H9 (cell line): ENCODE measurements at regions not wholly inside any gene's neighbourhood (a gene's known extent, or its start where the extent isn't known, plus 50 kb on each side); places are given as distances from the start of the nearest gene placed in this dataset.

Source experiments
- DNase-seq: peaks from one replicate; pipeline ENCODE4 v3.0.0-alpha.2; 2017
- H2AFZ ChIP-seq: one replicate; pipeline ENCODE4 v1.6.1; 2013; ENCODE audit warnings: mild to moderate bottlenecking, low read length, control low read depth, moderate library complexity
- H2AK5ac ChIP-seq: 2 replicates; pipeline ENCODE4 v1.6.1; 2013; ENCODE audit warnings: low read length, control low read depth, mixed read lengths; ENCODE audit not compliant: insufficient read length
- H2BK120ac ChIP-seq: one replicate; pipeline ENCODE4 v1.6.1; 2013; ENCODE audit warnings: low read depth, mild to moderate bottlenecking, low read length, control low read depth, inconsistent platforms; ENCODE audit not compliant: poor library complexity, severe bottlenecking
- H2BK12ac ChIP-seq: 2 replicates; pipeline ENCODE4 v1.6.1; 2013; ENCODE audit warnings: low read length, control low read depth, mixed read lengths, low read depth; ENCODE audit not compliant: insufficient read length
- H2BK15ac ChIP-seq: 2 replicates; pipeline ENCODE4 v1.6.1; 2013; ENCODE audit warnings: low read depth, low read length, control low read depth
- H2BK20ac ChIP-seq: one replicate; pipeline ENCODE4 v1.6.1; 2013; ENCODE audit warnings: low read depth, mild to moderate bottlenecking, low read length, control low read depth, inconsistent platforms; ENCODE audit not compliant: poor library complexity, severe bottlenecking
- H2BK5ac ChIP-seq: 2 replicates; pipeline ENCODE4 v1.6.1; 2013; ENCODE audit warnings: low read length, control low read depth, mixed read lengths; ENCODE audit not compliant: insufficient read length
- H3K14ac ChIP-seq: 2 replicates; pipeline ENCODE4 v1.6.1; 2013; ENCODE audit warnings: low read length, control low read depth; ENCODE audit not compliant: insufficient read depth
- H3K18ac ChIP-seq: 2 replicates; pipeline ENCODE4 v1.6.1; 2013; ENCODE audit warnings: low read depth, mild to moderate bottlenecking, mixed read lengths, low read length, control low read depth; ENCODE audit not compliant: insufficient read length
- H3K23ac ChIP-seq: 2 replicates; pipeline ENCODE4 v1.6.1; 2013; ENCODE audit warnings: low read length, control low read depth, mixed read lengths, low read depth; ENCODE audit not compliant: insufficient read length
- H3K23me2 ChIP-seq: 2 replicates; pipeline ENCODE4 v1.6.1; 2013; ENCODE audit warnings: low read depth, mild to moderate bottlenecking, mixed read lengths, low read length, control low read depth; ENCODE audit not compliant: insufficient read length, poor library complexity, severe bottlenecking
- H3K27ac ChIP-seq: 2 replicates; pipeline ENCODE4 v1.5.1; 2013; ENCODE audit warnings: low read length, control low read depth, mixed read lengths, low read depth; ENCODE audit not compliant: insufficient read length
- H3K27me3 ChIP-seq: 2 replicates; pipeline ENCODE4 v1.6.1; 2013; ENCODE audit warnings: low read length, control low read depth, inconsistent platforms; ENCODE audit not compliant: insufficient read depth
- H3K4ac ChIP-seq: 2 replicates; pipeline ENCODE4 v1.6.1; 2013; ENCODE audit warnings: low read depth, mild to moderate bottlenecking, control low read depth, inconsistent platforms, low read length, moderate library complexity
- H3K4me1 ChIP-seq: 2 replicates; pipeline ENCODE4 v1.6.1; 2013; ENCODE audit warnings: low read length, control low read depth, inconsistent platforms; ENCODE audit not compliant: insufficient read depth
- H3K4me2 ChIP-seq: 2 replicates; pipeline ENCODE4 v1.6.1; 2013; ENCODE audit warnings: low read length, control low read depth, mixed read lengths; ENCODE audit not compliant: insufficient read length, insufficient read depth
- H3K56ac ChIP-seq: 2 replicates; pipeline ENCODE4 v1.6.1; 2013; ENCODE audit warnings: low read depth, mild to moderate bottlenecking, mixed read lengths, low read length, control low read depth; ENCODE audit not compliant: insufficient read length
- H3K79me1 ChIP-seq: 2 replicates; pipeline ENCODE4 v1.6.1; 2013; ENCODE audit warnings: low read depth, mild to moderate bottlenecking, moderate library complexity, low read length, control low read depth, inconsistent platforms; ENCODE audit not compliant: insufficient read depth, poor library complexity, severe bottlenecking
- H3K79me2 ChIP-seq: 2 replicates; pipeline ENCODE4 v1.6.1; 2013; ENCODE audit warnings: low read length, control low read depth, inconsistent platforms; ENCODE audit not compliant: insufficient read depth
- H3K9ac ChIP-seq: 2 replicates; pipeline ENCODE4 v1.6.1; 2013; ENCODE audit warnings: low read length, control low read depth, mixed read lengths; ENCODE audit not compliant: insufficient read length; ENCODE audit errors: extremely low read depth
- H3K9me3 ChIP-seq: one replicate; pipeline ENCODE4 v1.6.1; 2013; ENCODE audit warnings: low read depth, low read length, inconsistent platforms; ENCODE audit not compliant: control insufficient read depth
- H3T11ph ChIP-seq: one replicate; pipeline ENCODE4 v1.6.1; 2013; ENCODE audit warnings: mild to moderate bottlenecking, low read length, control low read depth, inconsistent platforms
- H4K20me1 ChIP-seq: one replicate; pipeline ENCODE4 v1.6.1; 2013; ENCODE audit not compliant: control insufficient read depth, insufficient read length, insufficient read depth
- H4K5ac ChIP-seq: 2 replicates; pipeline ENCODE4 v1.6.1; 2013; ENCODE audit warnings: low read depth, mild to moderate bottlenecking, mixed read lengths, low read length, control low read depth; ENCODE audit not compliant: insufficient read length
- H4K8ac ChIP-seq: replicated peaks from 2 replicates; pipeline ENCODE4 v1.6.1; 2013; ENCODE audit warnings: low read length, control low read depth, mixed read lengths, low read depth; ENCODE audit not compliant: insufficient read length
- H4K91ac ChIP-seq: 2 replicates; pipeline ENCODE4 v1.6.1; 2013; ENCODE audit warnings: low read depth, mild to moderate bottlenecking, moderate library complexity, mixed read lengths, low read length, control low read depth; ENCODE audit not compliant: insufficient read length
- H3K27ac Mint-ChIP-seq, 3 experiments: 2 replicates in 2 of 3; 3 replicates in 1 of 3; pipeline ENCODE4 v1.8.0; 2020 to 2021; ENCODE audit warnings: mixed read lengths in 3 of 3, mild to moderate bottlenecking in 1 of 3, moderate library complexity in 1 of 3
- H3K27me3 Mint-ChIP-seq: 2 replicates; pipeline ENCODE4 v1.8.0; 2021; ENCODE audit warnings: low read depth, mild to moderate bottlenecking, moderate library complexity, mixed read lengths
- H3K36me3 Mint-ChIP-seq, 3 experiments: 2 replicates in 2 of 3; 3 replicates in 1 of 3; pipeline ENCODE4 v1.8.0; 2020 to 2021; ENCODE audit warnings: low read depth in 3 of 3, mixed read lengths in 3 of 3; ENCODE audit not compliant: insufficient read depth in 1 of 3
- H3K4me1 Mint-ChIP-seq, 2 experiments: 2 replicates each; pipeline ENCODE4 v1.8.0; 2020; ENCODE audit warnings: mixed read lengths in 2 of 2
- H3K4me3 Mint-ChIP-seq, 2 experiments: 2 replicates in 1 of 2; 3 replicates in 1 of 2; pipeline ENCODE4 v1.8.0; 2020 to 2021; ENCODE audit warnings: mild to moderate bottlenecking in 2 of 2, mixed read lengths in 2 of 2, moderate library complexity in 1 of 2
- H3K9me3 Mint-ChIP-seq, 2 experiments: 2 replicates in 1 of 2; 3 replicates in 1 of 2; pipeline ENCODE4 v1.8.0; 2020; ENCODE audit warnings: mild to moderate bottlenecking in 2 of 2, mixed read lengths in 2 of 2, moderate library complexity in 1 of 2
- CTCF ChIP-seq: fragments of 200-600 bp; sonication (generic); conservative IDR thresholded peaks from 3 replicates; pipeline ENCODE4 v1.8.0; 2021; ENCODE audit warnings: antibody characterized with exemption, mild to moderate bottlenecking
- WGBS: extraction: QIAGEN DNeasy Blood & Tissue Kit; methylation state at CpG from one replicate; pipeline ENCODE4 v1.1.7; 2013; ENCODE audit warnings: missing lambda C conversion rate, low lambda C conversion rate, mixed read lengths; ENCODE audit not compliant: insufficient read length; ENCODE audit errors: extremely low coverage; 5-methylcytosine and 5-hydroxymethylcytosine counted together

DNA sequence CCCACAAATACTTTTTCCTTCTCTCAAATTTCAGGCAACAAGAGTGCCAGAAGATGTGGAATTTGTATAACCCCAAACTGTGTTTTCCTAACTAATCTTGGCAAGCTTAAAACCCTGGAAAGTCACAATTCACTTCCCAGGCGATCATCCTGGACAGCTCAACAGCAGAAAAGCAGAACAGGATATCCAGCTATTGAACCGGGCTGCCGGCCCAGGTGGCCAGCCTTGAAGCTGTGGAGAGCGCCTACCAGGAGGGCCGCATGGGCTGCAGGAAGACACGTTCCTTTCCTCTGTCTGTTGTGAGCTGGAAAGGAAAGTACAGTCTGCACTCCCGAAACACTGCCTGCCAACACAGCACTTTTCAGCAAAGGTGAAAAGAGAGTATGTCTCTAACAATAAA is 719.7 kb upstream of the MARCKS start:
- Mint-ChIP-seq H3K27ac (no peak overlapping the region; a peak in 1 of 7 replicates), H3K4me1 (no peaks in the 10 kb centered on the region), H3K9me3 (no peaks in the 10 kb centered on the region), H3K36me3 (no peaks in the 10 kb centered on the region), H3K4me3 (no peak overlapping the region), H3K27me3 (no peaks in the 10 kb centered on the region)
- H3K4me1 ChIP-seq: no peaks in the 10 kb centered on the region
- H2BK120ac ChIP-seq: no peak overlapping the region
- H3K18ac ChIP-seq: no peak overlapping the region
- H3K4ac ChIP-seq: no peak overlapping the region
- H2BK20ac ChIP-seq: no peak overlapping the region
- WGBS: no CpG with 5 or more reads among the region's 7 CpGs
- no peak overlapping the region for H3K27ac ChIP-seq
- no peaks in the 10 kb centered on the region for H3K27me3 ChIP-seq
- no peaks in the 10 kb centered on the region for H3K23me2 ChIP-seq
- no peak for DNase-seq
- no peak overlapping the region for H3K9ac ChIP-seq
- no peak overlapping the region for H3K56ac ChIP-seq
- no peaks in the 10 kb centered on the region for H3K9me3 ChIP-seq
- H3T11ph ChIP-seq: no peak overlapping the region
- no peaks in the 10 kb centered on the region for H4K20me1 ChIP-seq
- no peak overlapping the region for H3K23ac ChIP-seq
- no peak overlapping the region for H2BK15ac ChIP-seq
- no peak overlapping the region for H4K5ac ChIP-seq
- H4K91ac ChIP-seq: no peak overlapping the region
- H2AFZ ChIP-seq: peak overlapping the region; percentile 73
- H2BK12ac ChIP-seq: no peak overlapping the region
- H3K79me1 ChIP-seq: no peaks in the 10 kb centered on the region
- TF ChIP-seq CTCF: no peak
- H3K79me2 ChIP-seq: no peaks in the 10 kb centered on the region
- no peak overlapping the region for H2BK5ac ChIP-seq
- no peak overlapping the region for H3K4me2 ChIP-seq
- no peak overlapping the region for H2AK5ac ChIP-seq
- H4K8ac ChIP-seq: no peak overlapping the region
- H3K14ac ChIP-seq: 0 out of 2 replicates have a peak overlapping the region, but pooled peaks have one; percentile 36
